Mononuclear cell (primary cell): ENCODE measurements at regions not wholly inside any gene's neighbourhood (a gene's known extent, or its start where the extent isn't known, plus 50 kb on each side); places are given as distances from the start of the nearest gene placed in this dataset.

ENCODE experiments used
- H3K27me3 ChIP-seq: 2 replicates; pipeline ENCODE4 v1.6.0; 2011; ENCODE audit warnings: low read length, control low read depth; ENCODE audit not compliant: insufficient read depth
- H3K4me1 ChIP-seq: 2 replicates; pipeline ENCODE4 v1.5.1; 2011; ENCODE audit warnings: mild to moderate bottlenecking, low read length, control low read depth; ENCODE audit not compliant: insufficient read depth
- H3K4me3 ChIP-seq: 2 replicates; pipeline ENCODE4 v1.5.1; 2011; ENCODE audit warnings: mild to moderate bottlenecking, low read length, moderate library complexity
- H3K9me3 ChIP-seq: 2 replicates; pipeline ENCODE4 v1.5.1; 2011; ENCODE audit warnings: low read depth, mild to moderate bottlenecking, control low read depth, low read length

DNA sequence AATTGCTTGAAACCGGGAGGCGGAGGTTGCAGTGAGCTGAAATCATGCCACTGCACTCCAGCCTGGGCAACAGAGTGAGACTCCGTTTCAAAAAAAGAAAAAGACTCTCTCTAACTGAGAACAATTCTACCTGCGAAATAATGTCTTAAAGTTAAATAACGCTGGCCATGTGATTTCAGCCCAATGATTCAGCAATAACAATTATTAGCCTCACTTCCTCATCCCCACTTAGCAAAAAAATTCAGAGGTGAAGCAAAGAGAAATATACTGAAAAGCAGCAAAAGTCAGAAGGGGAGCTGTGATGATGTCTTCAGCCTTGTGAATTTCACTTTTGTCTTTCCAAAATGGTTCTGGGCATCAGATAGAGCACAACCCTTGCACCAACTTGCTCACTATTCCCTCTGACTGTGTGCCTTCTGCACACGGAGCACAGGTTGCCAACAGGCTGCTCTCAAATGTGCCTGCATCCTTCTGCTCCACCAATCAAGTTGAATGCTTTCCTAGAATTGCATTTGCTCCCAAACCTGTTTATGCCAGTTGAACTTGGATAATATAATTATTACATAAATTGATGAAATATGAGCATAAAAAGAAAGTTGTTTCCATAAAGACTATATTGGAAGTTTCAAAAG, 79.8 kb upstream of the IPO9 start:
- Histone ChIP-seq H3K4me3 (no peak overlapping the region), H3K4me1 (peaks cover 21% of the 10 kb centered on the region), H3K27me3 (no peaks in the 10 kb centered on the region), H3K9me3 (no peaks in the 10 kb centered on the region)

DNA sequence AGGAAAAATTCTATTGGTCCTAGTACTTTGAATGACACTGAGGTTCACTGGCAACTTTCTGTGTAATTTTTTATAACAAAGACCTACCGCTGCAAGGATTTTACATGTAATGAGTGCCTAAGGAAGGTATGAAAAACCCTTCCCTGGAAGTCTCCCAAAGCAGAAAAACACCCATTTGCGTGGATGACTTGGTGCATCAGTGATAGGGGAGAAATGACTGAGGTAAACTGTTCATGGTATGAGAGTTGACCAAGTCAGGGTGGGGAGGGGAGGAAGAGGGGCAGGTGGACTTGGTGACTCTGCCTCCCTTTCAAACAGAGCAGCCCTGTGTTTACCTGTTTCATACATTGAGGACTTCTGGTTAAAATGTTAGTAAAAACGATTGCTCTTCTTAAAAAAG, 78.8 kb upstream of the IPO9 start:
- Histone ChIP-seq H3K9me3 (no peaks in the 10 kb centered on the region), H3K27me3 (no peaks in the 10 kb centered on the region), H3K4me3 (no peak overlapping the region), H3K4me1 (peaks cover 21% of the 10 kb centered on the region)

DNA sequence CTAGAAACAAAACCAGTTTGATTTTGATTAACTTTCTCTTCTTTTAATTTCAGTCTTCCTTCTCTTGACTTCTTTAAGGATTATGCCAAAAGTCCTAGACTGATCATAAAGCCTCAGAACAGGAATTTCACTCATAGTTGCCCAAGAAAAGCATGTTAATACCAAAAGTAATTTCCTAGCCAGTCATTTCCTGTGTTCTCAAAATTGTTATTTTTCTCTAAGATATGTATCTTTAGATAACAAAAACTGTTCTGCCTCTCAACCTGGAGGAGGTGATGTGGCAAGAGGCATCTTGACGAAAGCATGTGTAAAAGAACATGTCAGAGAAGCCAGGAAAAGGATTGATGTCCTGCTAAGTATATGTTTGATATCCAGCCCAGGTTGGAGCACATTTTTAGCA, 78.0 kb upstream of the IPO9 start:
- H3K9me3 ChIP-seq: no peaks in the 10 kb centered on the region
- no peaks in the 10 kb centered on the region for H3K27me3 ChIP-seq
- peaks cover 21% of the 10 kb centered on the region for H3K4me1 ChIP-seq
- no peak overlapping the region for H3K4me3 ChIP-seq

DNA sequence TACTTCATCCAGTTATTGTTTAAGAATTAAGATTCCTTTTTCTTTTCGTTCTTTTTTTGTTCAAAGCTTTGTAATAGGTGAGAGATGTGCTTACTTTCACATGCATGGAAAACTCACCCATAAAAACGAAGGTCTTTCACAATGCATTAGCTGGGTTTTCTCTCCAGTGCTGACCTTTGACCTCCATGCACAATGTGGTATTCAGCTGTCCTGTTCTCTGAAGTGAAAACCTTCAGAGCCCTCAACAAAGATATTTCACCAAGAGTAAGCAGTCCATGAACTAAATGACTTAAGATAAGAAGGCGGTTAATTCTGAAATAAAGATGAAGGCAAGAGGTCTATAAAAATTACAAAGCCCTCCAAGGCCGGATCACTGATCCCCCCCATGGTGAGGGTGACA, 77.1 kb upstream of the IPO9 start:
- Histone ChIP-seq H3K4me1 (peaks cover 21% of the 10 kb centered on the region), H3K4me3 (no peak overlapping the region), H3K9me3 (no peaks in the 10 kb centered on the region), H3K27me3 (no peaks in the 10 kb centered on the region)

DNA sequence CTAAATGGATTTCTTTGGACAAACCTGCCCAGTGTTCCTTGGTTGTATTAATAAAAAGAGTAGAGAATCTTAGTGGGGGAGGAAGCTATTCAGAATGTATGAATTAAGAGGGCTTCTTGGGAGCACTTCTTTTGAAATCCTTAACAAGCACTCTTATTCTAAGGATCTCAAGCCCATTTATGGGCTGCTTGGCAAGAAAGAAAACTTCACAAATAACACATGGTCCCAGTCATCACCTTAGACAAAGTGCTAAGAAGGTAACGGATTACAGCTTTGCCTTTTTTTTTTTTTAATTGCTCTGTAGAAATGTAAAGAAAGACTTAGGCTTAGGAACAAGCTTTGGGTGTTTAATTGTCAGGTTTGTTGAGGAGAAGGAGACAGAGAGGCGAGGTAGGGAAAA, 76.6 kb upstream of the IPO9 start:
- no peaks in the 10 kb centered on the region for H3K27me3 ChIP-seq
- H3K4me3 ChIP-seq: no peak overlapping the region
- H3K9me3 ChIP-seq: no peaks in the 10 kb centered on the region
- H3K4me1 ChIP-seq: peaks cover 21% of the 10 kb centered on the region

DNA sequence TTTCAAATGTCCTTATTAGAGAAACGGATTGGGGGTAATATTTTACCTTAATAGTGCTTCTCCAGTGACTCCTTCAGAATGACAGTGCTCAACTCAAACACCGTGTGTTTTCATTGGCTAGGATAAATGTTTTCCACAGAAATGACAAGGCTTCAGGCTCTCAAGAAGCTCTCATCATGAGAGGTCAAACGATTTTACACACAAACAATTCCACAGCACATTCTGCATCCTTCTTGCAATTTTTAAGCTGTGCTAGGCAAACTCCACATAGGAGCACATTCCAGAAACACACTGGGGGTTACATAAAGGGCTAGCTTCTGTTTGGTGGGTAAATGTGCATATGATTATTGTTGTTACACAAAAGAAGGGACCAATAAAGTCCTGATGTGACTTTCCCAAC, 75.5 kb upstream of the IPO9 start:
- no peaks in the 10 kb centered on the region for H3K27me3 ChIP-seq
- peaks cover 16% of the 10 kb centered on the region for H3K4me1 ChIP-seq
- no peak overlapping the region for H3K4me3 ChIP-seq
- no peaks in the 10 kb centered on the region for H3K9me3 ChIP-seq

DNA sequence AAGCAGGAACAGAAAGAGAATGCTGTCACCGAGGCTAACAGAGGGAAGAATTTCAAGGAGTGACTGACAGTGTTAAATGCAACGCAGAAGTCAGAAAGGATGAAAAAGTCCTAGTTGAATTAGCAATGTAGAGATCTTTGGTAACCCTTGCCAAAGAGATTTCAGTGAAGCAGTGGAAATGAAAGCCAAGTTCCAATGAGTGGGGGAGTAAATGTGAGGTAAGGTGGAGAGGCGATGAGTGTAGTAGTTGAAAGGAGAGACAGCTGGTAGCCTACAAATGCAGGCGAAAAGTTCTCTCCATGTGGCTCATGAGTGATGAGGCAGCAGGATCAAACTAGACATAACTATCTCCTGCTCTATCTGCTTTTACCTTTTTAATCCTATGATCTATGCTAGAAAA, 74.6 kb upstream of the IPO9 start:
- no peaks in the 10 kb centered on the region for H3K9me3 ChIP-seq
- no peaks in the 10 kb centered on the region for H3K27me3 ChIP-seq
- peaks cover 7% of the 10 kb centered on the region for H3K4me1 ChIP-seq
- H3K4me3 ChIP-seq: no peak overlapping the region

DNA sequence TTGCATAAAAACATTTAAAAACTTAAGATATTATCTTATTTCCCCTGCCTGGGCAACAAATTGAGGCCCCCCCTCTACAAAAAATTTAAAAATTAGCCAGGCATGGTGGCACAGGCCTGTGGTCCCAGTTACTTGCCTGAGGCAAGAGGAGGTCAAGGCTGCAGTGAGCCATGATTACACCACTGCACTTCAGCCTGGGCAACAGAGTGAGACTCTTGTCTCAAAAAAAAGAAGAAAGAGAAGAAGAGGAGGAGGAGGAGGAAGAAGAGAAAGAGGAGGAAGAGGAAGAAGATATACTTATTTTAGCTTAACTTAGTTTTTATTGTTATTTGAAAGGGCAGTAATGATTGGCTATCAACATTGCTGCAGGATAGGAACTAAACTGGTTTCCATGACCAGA, 73.8 kb upstream of the IPO9 start:
- Histone ChIP-seq H3K27me3 (no peaks in the 10 kb centered on the region), H3K4me3 (no peak overlapping the region), H3K4me1 (no peaks in the 10 kb centered on the region), H3K9me3 (no peaks in the 10 kb centered on the region)

DNA sequence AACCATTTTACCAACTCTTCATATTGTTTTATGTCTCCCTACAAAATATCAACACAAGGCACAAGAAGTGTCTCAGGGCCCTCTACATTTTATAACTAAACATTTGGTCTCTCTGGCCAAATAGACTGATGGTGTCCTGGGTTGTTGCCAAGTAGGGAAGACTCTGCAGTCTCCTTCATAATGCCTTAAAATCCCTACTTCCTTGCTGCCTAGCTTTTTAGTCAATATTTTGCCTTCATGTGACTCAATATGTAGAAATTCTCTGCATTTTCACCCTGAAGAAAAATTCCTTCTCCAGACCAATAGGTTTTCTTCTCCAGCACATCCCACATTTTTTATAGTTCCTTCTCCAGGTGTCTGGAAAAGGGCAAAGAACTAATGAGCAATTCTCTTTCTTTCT, 72.6 kb upstream of the IPO9 start:
- H3K4me3 ChIP-seq: no peak overlapping the region
- no peaks in the 10 kb centered on the region for H3K4me1 ChIP-seq
- H3K27me3 ChIP-seq: no peaks in the 10 kb centered on the region
- H3K9me3 ChIP-seq: no peaks in the 10 kb centered on the region

DNA sequence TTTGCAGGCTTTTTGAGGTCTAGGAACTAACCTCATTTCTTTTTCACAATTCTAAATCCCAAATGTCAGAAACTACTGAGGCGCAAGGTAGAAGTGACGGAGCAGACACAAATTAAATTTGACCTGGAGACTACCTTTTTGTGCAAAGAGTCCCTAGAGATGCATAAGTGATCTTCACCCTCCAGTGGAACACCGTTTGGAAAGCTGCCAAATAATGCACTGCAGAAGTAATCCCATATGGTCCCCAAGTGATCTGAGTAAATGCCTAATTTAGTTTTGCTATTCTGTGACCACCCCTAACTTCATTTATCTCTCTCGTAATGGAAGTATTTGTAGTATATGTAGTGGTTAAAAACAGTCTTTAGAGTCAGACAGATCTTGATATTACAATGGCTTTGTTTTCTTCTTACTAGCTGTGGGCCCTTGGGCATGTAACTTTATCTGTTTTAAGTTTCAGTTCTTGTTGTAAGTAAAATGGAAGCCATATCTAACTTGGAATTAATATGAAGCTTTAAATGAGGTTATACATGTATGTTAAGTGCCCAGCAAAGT, 70.4 kb upstream of the IPO9 start:
- no peak overlapping the region for H3K4me3 ChIP-seq
- no peaks in the 10 kb centered on the region for H3K9me3 ChIP-seq
- no peaks in the 10 kb centered on the region for H3K27me3 ChIP-seq

DNA sequence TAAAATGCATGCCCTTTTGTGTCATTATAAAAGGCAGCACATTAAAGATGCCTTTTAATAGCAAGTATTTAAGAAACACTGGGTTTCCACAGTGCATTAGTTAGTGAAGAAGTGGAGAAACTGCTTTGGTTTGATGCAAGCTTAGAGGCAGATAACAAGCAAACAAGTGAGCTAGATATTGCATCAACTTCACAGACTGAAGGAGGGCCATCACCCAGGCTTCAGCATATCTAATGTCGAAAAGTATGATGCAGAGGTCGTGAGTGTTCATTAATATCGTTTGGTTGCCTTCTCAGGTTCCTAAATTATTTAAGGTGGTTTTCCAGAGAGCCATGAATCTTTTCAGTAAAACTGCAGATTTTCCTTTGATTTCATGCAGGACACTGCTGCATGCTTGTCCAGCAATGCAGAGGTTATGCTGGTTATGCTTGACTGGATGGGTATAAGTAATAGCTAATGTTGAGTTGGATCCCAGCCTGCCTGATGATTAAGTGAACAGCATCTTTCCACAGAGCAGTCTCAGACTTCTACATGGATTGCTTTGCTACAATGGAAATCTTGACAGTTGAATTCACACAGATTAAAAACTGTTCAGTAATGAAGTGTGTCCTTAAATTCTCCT, 69.7 kb upstream of the IPO9 start:
- no peaks in the 10 kb centered on the region for H3K4me1 ChIP-seq
- no peaks in the 10 kb centered on the region for H3K27me3 ChIP-seq

More for the DNA sequence above, 70.4 kb upstream of the IPO9 start:
- H3K4me1 ChIP-seq: no peaks in the 10 kb centered on the region

DNA sequence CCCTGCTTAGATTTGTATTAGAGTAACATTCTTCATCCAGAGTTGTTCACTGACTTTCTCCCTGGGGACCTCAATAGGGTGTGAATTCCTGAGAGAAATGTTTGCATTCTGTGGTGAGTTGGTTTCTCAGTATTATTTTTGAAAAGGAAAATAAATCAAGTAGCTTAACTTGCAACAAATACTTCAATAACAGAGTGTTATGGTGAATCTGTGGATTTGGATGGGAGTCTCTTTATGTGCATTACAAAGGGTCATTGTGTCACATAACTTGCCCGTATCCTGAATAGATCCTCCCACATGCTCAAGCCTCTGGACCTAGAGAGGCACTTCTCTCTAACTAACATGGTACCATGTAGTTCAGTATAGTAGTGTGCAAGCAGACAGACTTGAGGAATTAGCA, 68.4 kb upstream of the IPO9 start:
- H3K27me3 ChIP-seq: no peaks in the 10 kb centered on the region
- no peak overlapping the region for H3K4me3 ChIP-seq
- no peaks in the 10 kb centered on the region for H3K4me1 ChIP-seq
- H3K9me3 ChIP-seq: no peaks in the 10 kb centered on the region

More for the DNA sequence above, 69.7 kb upstream of the IPO9 start:
- no peaks in the 10 kb centered on the region for H3K9me3 ChIP-seq
- H3K4me3 ChIP-seq: no peak overlapping the region

DNA sequence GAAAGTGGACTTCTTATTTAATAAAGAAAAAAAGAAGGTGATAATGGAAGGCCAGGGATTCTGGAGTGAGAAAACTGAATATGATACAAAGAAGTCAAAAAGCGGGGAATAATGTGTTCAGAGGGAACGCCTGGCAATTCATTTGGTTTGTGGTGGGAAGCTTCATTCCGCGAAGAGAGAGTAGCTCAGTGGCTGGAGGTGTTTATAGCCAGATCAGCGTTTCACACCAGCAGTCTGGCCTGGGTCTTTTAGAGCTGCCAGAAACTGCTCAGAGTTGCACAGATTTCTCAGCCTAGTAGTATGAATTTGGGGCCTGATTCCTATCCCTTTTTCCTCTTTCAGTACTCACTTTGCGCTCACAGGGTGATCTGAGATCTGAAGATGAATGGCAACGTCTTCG, 67.8 kb upstream of the IPO9 start:
- no peak overlapping the region for H3K4me3 ChIP-seq
- no peaks in the 10 kb centered on the region for H3K9me3 ChIP-seq
- no peaks in the 10 kb centered on the region for H3K27me3 ChIP-seq
- no peaks in the 10 kb centered on the region for H3K4me1 ChIP-seq

DNA sequence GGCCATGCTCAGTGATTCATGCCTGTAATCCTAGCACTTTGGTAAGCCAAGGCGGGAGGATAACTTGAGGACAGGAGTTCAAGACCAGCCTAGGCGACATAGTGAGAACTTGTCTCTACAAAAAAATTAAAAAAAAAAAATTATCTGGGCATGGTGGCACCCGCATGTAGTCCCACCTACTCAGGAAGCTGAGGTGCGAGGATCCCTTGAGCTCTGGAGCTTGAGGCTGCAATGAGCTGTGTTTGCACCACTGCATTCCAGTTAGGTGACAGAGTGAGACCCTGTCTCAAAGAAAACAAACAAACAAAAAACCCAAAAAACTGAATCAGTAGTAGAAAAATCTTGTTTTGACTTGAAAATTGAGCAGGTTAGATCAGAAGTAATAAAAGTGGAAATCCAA, 67.1 kb upstream of the IPO9 start:
- Histone ChIP-seq H3K27me3 (no peaks in the 10 kb centered on the region), H3K4me3 (no peak overlapping the region), H3K4me1 (no peaks in the 10 kb centered on the region), H3K9me3 (no peaks in the 10 kb centered on the region)

DNA sequence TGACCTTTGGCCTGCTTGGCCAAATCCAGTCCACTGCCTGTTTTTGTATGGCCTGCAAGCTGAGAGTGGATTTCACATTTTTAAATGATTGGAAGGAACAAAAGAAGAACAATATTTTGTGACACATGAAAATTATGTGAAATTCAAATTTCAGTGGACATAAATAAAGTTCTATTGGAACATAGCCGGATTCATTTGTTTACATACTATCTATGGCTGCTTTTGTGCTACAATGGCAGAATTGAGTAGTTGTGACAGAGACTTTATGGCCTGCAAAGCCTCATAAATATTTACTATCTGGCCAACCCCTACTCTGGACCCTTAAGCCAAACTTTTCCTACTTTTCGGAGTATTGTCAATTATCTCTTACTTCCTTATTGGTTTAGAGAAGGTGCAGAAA, 66.6 kb upstream of the IPO9 start:
- Histone ChIP-seq H3K9me3 (no peaks in the 10 kb centered on the region), H3K27me3 (no peaks in the 10 kb centered on the region), H3K4me1 (no peaks in the 10 kb centered on the region), H3K4me3 (no peak overlapping the region)
